Pancreas (tissue), 10 donors: ENCODE measurements at regions not wholly inside any gene's neighbourhood (a gene's known extent, or its start where the extent isn't known, plus 50 kb on each side); places are given as distances from the start of the nearest gene placed in this dataset.

ENCODE experiments used
- ATAC-seq, 4 donors: fragments of 200-7000 bp; cut with Tn5 transposase; one replicate each; pipeline versions ENCODE4 v1.8.0 to v1.9.1; 2020; ENCODE audit warnings: mild to moderate bottlenecking in 4 of 4, moderate library complexity in 4 of 4
- DNase-seq, 6 donors: peaks; one replicate each; pipeline ENCODE4 v3.0.0-alpha.2; 2020
- FAIRE-seq: peaks from 2 replicates; lab custom pipeline; 2012; peaks lifted over from hg19 to GRCh38; lab: Jason Lieb, UNC
- H3K27ac ChIP-seq, 4 donors: fragments of 200-600 bp; sonication (generic); 1 replicate in 3 of 4; 2 replicates in 1 of 4; pipeline versions ENCODE4 v1.5.0 to v1.8.0; 2020
- H3K27me3 ChIP-seq, 4 donors: fragments of 200-600 bp; one replicate each; pipeline ENCODE4 v1.8.0; 2021
- H3K36me3 ChIP-seq, 3 donors: fragments of 200-600 bp; sonication (generic) in 1 of 3; one replicate each; pipeline versions ENCODE4 v1.5.0 to v1.8.0; 2020 to 2021
- H3K4me1 ChIP-seq, 3 donors: fragments of 200-600 bp; one replicate each; pipeline ENCODE4 v1.8.0; 2021
- H3K4me3 ChIP-seq, 4 donors: fragments of 200-600 bp; sonication (generic) in 2 of 4; one replicate each; pipeline versions ENCODE4 v1.5.0 to v1.8.0; 2020 to 2021
- H3K9me3 ChIP-seq, 4 donors: fragments of 200-600 bp; one replicate each; pipeline ENCODE4 v1.8.0; 2021
- WGBS, 2 donors: extraction: QIAGEN DNeasy Blood & Tissue Kit; methylation state at CpG; one replicate each; pipeline ENCODE4 v1.1.7; 2013; 5-methylcytosine and 5-hydroxymethylcytosine counted together
- intact Hi-C, 3 donors: fragments of 100-400 bp; cut with DNase I; formaldehyde crosslinking; loops; one replicate each; pipeline versions ENCODE4 v1.11.1 to v1.14.2; 2022
- TF ChIP-seq, protein P1 (sequence below), 4 donors: fragments of 200-600 bp; sonication (generic) in 3 of 4; IDR thresholded peaks; one replicate each; pipeline versions ENCODE4 v1.5.0 to v1.8.0; 2021; ENCODE audit warnings: antibody characterized with exemption in 4 of 4
- donor health status: healthy with polysubstance abuse.
- donor health status: DM: no; HTN: no; CAD: no; lungs with moderate emphysema.
- donor health status: DM: no; HTN: no; CAD: no.
- donor health status: control.
- donor health status: control.
- donor health status: Bipolar disorder and iron deficiency.
- donor health status: DM: yes; HTN: yes; CAD: no.
- donor health status: DM: no; HTN: no; CAD: no.
- donor health status: DM: no; HTN: no; CAD: no.
- donor health status: DM: yes; HTN: yes; CAD: no.

DNA sequence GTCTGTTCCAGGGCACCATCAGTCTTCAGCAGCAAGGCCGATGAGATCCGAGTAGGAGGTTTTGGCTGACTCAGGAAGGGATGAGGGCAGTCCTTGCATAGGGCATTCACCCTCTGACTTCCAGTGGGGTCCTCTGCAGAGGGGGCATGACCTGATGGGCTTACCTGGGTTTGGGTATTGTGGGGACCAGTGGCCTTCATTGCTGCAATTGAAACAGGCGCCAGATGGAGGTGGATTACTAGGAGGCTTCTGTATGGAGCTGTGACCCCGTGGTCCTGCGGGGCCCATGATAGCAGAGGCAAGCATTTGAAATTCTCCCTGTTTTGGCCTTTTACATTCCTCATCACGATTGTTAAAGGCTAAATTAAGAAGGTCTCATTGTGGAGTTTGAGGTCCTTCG is 2448.7 kb downstream of the TP53TG3F start:
- H3K36me3 ChIP-seq: no peaks in the 10 kb centered on the region
- FAIRE-seq (no peak), DNase-seq (no peak), ATAC-seq (no peak)
- H3K27ac ChIP-seq: no peak overlapping the region
- H3K4me3 ChIP-seq: no peak overlapping the region
- no peaks in the 10 kb centered on the region for H3K4me1 ChIP-seq
- intact Hi-C loops: no loop called here
- no peaks in the 10 kb centered on the region for H3K27me3 ChIP-seq
- 62 to 70% methylated on average over 7 of the region's 7 CpGs for WGBS, 2 donors
- TF ChIP-seq, protein P1, sequence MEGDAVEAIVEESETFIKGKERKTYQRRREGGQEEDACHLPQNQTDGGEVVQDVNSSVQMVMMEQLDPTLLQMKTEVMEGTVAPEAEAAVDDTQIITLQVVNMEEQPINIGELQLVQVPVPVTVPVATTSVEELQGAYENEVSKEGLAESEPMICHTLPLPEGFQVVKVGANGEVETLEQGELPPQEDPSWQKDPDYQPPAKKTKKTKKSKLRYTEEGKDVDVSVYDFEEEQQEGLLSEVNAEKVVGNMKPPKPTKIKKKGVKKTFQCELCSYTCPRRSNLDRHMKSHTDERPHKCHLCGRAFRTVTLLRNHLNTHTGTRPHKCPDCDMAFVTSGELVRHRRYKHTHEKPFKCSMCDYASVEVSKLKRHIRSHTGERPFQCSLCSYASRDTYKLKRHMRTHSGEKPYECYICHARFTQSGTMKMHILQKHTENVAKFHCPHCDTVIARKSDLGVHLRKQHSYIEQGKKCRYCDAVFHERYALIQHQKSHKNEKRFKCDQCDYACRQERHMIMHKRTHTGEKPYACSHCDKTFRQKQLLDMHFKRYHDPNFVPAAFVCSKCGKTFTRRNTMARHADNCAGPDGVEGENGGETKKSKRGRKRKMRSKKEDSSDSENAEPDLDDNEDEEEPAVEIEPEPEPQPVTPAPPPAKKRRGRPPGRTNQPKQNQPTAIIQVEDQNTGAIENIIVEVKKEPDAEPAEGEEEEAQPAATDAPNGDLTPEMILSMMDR (IDR thresholded peaks at IDR 0.05): no peak
- no peaks in the 10 kb centered on the region for H3K9me3 ChIP-seq

DNA sequence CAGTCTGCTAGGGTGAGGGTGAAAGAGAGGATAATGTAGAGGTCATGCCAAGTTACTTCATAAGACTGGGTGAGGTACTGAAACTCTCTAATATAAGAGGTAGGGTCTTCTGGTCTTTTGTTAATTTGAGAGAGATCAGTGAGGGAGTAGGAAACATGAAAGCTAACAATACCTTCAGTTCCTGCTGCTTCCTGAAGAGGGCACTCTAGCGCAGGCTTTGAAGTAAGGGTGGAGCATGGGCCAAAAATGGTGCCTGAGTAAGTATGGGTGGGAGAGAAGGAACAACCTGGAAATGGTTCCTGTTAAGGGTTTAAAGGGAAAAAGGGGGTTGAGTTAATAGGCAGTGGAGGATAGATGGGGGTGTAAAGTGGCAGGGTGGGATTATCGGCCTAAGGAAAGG is 2449.5 kb downstream of the TP53TG3F start:
- WGBS, 2 donors: 47 to 52% methylated on average over 2 of the region's 2 CpGs
- TF ChIP-seq, protein P1 (IDR thresholded peaks at IDR 0.05): no peak
- Histone ChIP-seq H3K27me3 (no peaks in the 10 kb centered on the region), H3K4me3 (no peak overlapping the region), H3K27ac (no peak overlapping the region), H3K4me1 (no peaks in the 10 kb centered on the region), H3K36me3 (no peaks in the 10 kb centered on the region), H3K9me3 (no peaks in the 10 kb centered on the region)
- ATAC-seq (no peak), DNase-seq (no peak), FAIRE-seq (no peak)
- intact Hi-C loops: no loop called here

DNA sequence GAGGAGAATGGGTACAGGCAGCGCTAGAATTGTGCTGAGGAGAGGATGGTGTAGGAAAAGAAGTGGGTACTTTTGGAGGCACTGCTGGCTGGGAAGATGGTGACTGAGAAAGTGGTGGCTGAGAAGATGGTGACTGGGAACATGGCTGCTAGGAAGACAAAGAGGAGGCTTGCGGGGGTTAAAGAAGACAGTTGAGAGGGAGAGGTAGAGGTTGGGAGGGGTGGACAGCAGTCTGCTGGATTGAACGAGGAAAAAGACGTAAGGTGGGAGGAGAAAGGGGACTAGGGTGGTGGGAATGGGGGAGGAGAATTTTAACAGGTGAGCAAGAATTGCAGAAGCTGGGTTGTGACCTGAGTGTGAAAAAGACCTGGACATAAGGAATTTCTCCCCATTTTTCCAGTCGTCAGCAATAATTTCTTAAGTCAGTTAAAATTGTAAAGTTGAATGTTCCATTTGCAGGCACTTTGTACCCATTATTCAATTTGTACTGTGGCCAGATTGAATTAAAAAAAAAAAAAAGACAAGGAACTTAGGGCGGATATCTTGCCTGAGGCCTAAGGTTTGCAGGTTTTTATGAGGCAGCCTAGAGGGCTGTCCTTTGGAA is 2450.0 kb downstream of the TP53TG3F start:
- H3K36me3 ChIP-seq: no peaks in the 10 kb centered on the region
- DNase-seq (no peak), ATAC-seq (no peak), FAIRE-seq (no peak)
- H3K27ac ChIP-seq: no peak overlapping the region
- no peaks in the 10 kb centered on the region for H3K9me3 ChIP-seq
- H3K27me3 ChIP-seq: no peaks in the 10 kb centered on the region
- H3K4me3 ChIP-seq: no peak overlapping the region
- H3K4me1 ChIP-seq: no peaks in the 10 kb centered on the region
- intact Hi-C loops: no loop called here
- TF ChIP-seq, protein P1 (IDR thresholded peaks at IDR 0.05): no peak
- 55 to 60% methylated on average over 6 of the region's 6 CpGs for WGBS, 2 donors

DNA sequence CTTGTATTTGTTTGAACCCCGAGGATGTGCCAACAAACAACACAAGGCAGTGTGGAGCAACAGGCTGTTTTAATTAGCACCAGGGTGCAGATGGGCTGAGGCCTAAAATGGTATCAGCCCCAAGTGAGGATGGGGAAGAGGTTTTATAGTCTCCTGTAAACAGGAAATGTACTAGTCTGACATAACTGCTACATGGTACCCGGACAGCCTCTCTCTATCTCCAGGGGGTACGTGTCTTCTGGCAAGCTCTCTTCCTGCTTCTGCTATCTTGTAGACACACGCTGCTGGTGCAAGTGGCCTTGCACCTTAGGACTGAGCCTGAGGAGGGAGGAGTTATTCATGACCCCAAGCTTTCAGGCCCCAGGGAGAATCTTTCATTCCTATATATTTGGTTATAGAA is 2451.0 kb downstream of the TP53TG3F start:
- TF ChIP-seq, protein P1 (IDR thresholded peaks at IDR 0.05): no peak
- Histone ChIP-seq H3K4me1 (no peaks in the 10 kb centered on the region), H3K4me3 (no peak overlapping the region), H3K9me3 (no peaks in the 10 kb centered on the region), H3K27me3 (no peaks in the 10 kb centered on the region), H3K27ac (no peak overlapping the region), H3K36me3 (no peaks in the 10 kb centered on the region)
- DNase-seq (no peak), FAIRE-seq (no peak), ATAC-seq (no peak)
- intact Hi-C loops: no loop called here
- WGBS, 2 donors: 60 to 69% methylated on average over 4 of the region's 4 CpGs

DNA sequence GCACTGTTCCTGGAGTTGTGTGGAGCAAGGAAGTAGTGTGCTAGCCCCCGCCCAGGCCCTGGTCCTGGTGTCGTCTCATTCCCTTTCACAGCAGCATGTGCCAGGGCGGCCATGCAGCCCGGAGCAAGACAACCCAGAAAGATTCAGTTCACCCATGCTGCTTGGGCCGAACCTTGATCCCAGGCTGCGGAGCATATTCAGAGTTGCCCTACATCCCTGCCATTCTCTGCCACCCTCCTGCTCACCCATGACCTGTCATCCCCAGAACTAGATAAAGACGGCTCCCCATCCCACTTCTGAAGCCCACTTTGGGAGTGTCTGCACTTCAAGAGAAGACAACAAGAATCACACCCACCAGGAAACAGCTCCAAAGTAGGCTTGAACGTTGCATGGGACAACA is 2452.5 kb downstream of the TP53TG3F start:
- Histone ChIP-seq H3K27ac (no peak overlapping the region), H3K36me3 (no peaks in the 10 kb centered on the region), H3K9me3 (no peaks in the 10 kb centered on the region), H3K27me3 (no peaks in the 10 kb centered on the region), H3K4me3 (no peak overlapping the region), H3K4me1 (no peaks in the 10 kb centered on the region)
- intact Hi-C loops: no loop called here
- WGBS, 2 donors: 67 to 70% methylated on average over 8 of the region's 8 CpGs
- TF ChIP-seq, protein P1 (IDR thresholded peaks at IDR 0.05): no peak
- FAIRE-seq (no peak), DNase-seq (peak in 1 of 6 donors; percentile 20), ATAC-seq (no peak)
